Duodenal mucosa (tissue), 2 donors: ENCODE measurements at regions not wholly inside any gene's neighbourhood (a gene's known extent, or its start where the extent isn't known, plus 50 kb on each side); places are given as distances from the start of the nearest gene placed in this dataset.

Source experiments
- H3K27ac ChIP-seq: one replicate; pipeline ENCODE4 v1.7.0; 2013; ENCODE audit warnings: low read depth, low read length
- H3K27me3 ChIP-seq, 2 donors: one replicate each; pipeline ENCODE4 v1.7.0; 2013; ENCODE audit warnings: low read length in 2 of 2, control low read depth in 1 of 2; ENCODE audit not compliant: insufficient read depth in 2 of 2, control insufficient read depth in 1 of 2
- H3K36me3 ChIP-seq, 2 donors: one replicate each; pipeline ENCODE4 v1.7.0; 2013; ENCODE audit warnings: low read length in 2 of 2, control low read depth in 1 of 2; ENCODE audit not compliant: insufficient read depth in 2 of 2, control insufficient read depth in 1 of 2
- H3K4me1 ChIP-seq, 2 donors: one replicate each; pipeline ENCODE4 v1.7.0; 2013; ENCODE audit warnings: low read length in 2 of 2, control low read depth in 1 of 2; ENCODE audit not compliant: insufficient read depth in 2 of 2, control insufficient read depth in 1 of 2
- H3K4me3 ChIP-seq, 2 donors: one replicate each; pipeline ENCODE4 v1.7.0; 2013; ENCODE audit warnings: low read length in 2 of 2, low read depth in 1 of 2
- H3K9ac ChIP-seq, 2 donors: one replicate each; pipeline ENCODE4 v1.7.0; 2013; ENCODE audit warnings: low read length in 2 of 2, low read depth in 1 of 2
- H3K9me3 ChIP-seq, 2 donors: one replicate each; pipeline ENCODE4 v1.7.0; 2013; ENCODE audit warnings: low read length in 2 of 2, control low read depth in 1 of 2; ENCODE audit not compliant: control insufficient read depth in 1 of 2

- Histone ChIP-seq H3K9ac (no peak overlapping the region), H3K4me1 (peaks cover 14 to 24% of the 10 kb centered on the region in 2 donors), H3K4me3 (peak overlapping the region in 1 of 2 donors; percentile 40), H3K36me3 (no peaks in the 10 kb centered on the region), H3K9me3 (no peaks in the 10 kb centered on the region), H3K27me3 (no peaks in the 10 kb centered on the region), H3K27ac (no peak overlapping the region)
These were observed 199.7 kb downstream of the IRS2 start for GRCh38 chr13:109586509-109587346.

- no peak overlapping the region for H3K27ac ChIP-seq
- no peaks in the 10 kb centered on the region for H3K27me3 ChIP-seq
- peaks cover 9 to 12% of the 10 kb centered on the region in 2 donors for H3K4me1 ChIP-seq
- no peak overlapping the region for H3K4me3 ChIP-seq
- no peaks in the 10 kb centered on the region for H3K9me3 ChIP-seq
- H3K9ac ChIP-seq: no peak overlapping the region
- H3K36me3 ChIP-seq: no peaks in the 10 kb centered on the region
These were observed 201.5 kb downstream of the IRS2 start for GRCh38 chr13:109584844-109585361.

- Histone ChIP-seq H3K9ac (no peak overlapping the region), H3K9me3 (no peaks in the 10 kb centered on the region), H3K27ac (no peak overlapping the region), H3K36me3 (no peaks in the 10 kb centered on the region), H3K27me3 (no peaks in the 10 kb centered on the region), H3K4me3 (no peak overlapping the region), H3K4me1 (no peaks in the 10 kb centered on the region)
These were observed 209.1 kb downstream of the IRS2 start for GRCh38 chr13:109577191-109577700.

- Histone ChIP-seq H3K4me1 (no peaks in the 10 kb centered on the region), H3K36me3 (no peaks in the 10 kb centered on the region), H3K9me3 (no peaks in the 10 kb centered on the region), H3K9ac (no peak overlapping the region), H3K27me3 (no peaks in the 10 kb centered on the region), H3K4me3 (no peak overlapping the region), H3K27ac (no peak overlapping the region)
These were observed 210.0 kb downstream of the IRS2 start for GRCh38 chr13:109576331-109576813.

- no peaks in the 10 kb centered on the region for H3K27me3 ChIP-seq
- no peak overlapping the region for H3K9ac ChIP-seq
- no peaks in the 10 kb centered on the region for H3K36me3 ChIP-seq
- H3K27ac ChIP-seq: no peak overlapping the region
- H3K4me3 ChIP-seq: no peak overlapping the region
- no peaks in the 10 kb centered on the region for H3K4me1 ChIP-seq
- H3K9me3 ChIP-seq: no peaks in the 10 kb centered on the region
These were observed 210.6 kb downstream of the IRS2 start for GRCh38 chr13:109575821-109576220.

GRCh38 chr13:109572389-109572788, 214.0 kb downstream of the IRS2 start:
- Histone ChIP-seq H3K27me3 (no peaks in the 10 kb centered on the region), H3K4me3 (no peak overlapping the region), H3K4me1 (peaks cover 6 to 16% of the 10 kb centered on the region in 2 donors), H3K27ac (no peak overlapping the region), H3K9ac (no peak overlapping the region), H3K36me3 (no peaks in the 10 kb centered on the region), H3K9me3 (no peaks in the 10 kb centered on the region)

GRCh38 chr13:109569958-109570711, 216.2 kb downstream of the IRS2 start:
- Histone ChIP-seq H3K27me3 (no peaks in the 10 kb centered on the region), H3K4me1 (peaks cover 6 to 16% of the 10 kb centered on the region in 2 donors), H3K9me3 (no peaks in the 10 kb centered on the region), H3K4me3 (peak overlapping the region; percentile 16 to 48), H3K9ac (no peak overlapping the region), H3K27ac (no peak overlapping the region), H3K36me3 (no peaks in the 10 kb centered on the region)

GRCh38 chr13:109568339-109568818, 218.0 kb downstream of the IRS2 start:
- Histone ChIP-seq H3K27me3 (no peaks in the 10 kb centered on the region), H3K9ac (no peak overlapping the region), H3K36me3 (no peaks in the 10 kb centered on the region), H3K4me3 (no peak overlapping the region), H3K27ac (no peak overlapping the region), H3K4me1 (peaks cover 6 to 16% of the 10 kb centered on the region in 2 donors), H3K9me3 (no peaks in the 10 kb centered on the region)

GRCh38 chr13:109567315-109567714, 219.1 kb downstream of the IRS2 start:
- Histone ChIP-seq H3K9ac (no peak overlapping the region), H3K27me3 (no peaks in the 10 kb centered on the region), H3K4me3 (no peak overlapping the region), H3K27ac (no peak overlapping the region), H3K9me3 (no peaks in the 10 kb centered on the region), H3K4me1 (peaks cover 6 to 16% of the 10 kb centered on the region in 2 donors), H3K36me3 (no peaks in the 10 kb centered on the region)

- Histone ChIP-seq H3K9me3 (no peaks in the 10 kb centered on the region), H3K9ac (no peak overlapping the region), H3K27ac (no peak overlapping the region), H3K4me3 (no peak overlapping the region), H3K36me3 (no peaks in the 10 kb centered on the region), H3K27me3 (no peaks in the 10 kb centered on the region), H3K4me1 (peaks cover 6 to 16% of the 10 kb centered on the region in 2 donors)
These were observed 220.5 kb downstream of the IRS2 start for GRCh38 chr13:109565877-109566276.
